Neural progenitor cell (in vitro differentiated cells): ENCODE measurements at regions not wholly inside any gene's neighbourhood (a gene's known extent, or its start where the extent isn't known, plus 50 kb on each side); places are given as distances from the start of the nearest gene placed in this dataset.

ENCODE experiments used
- EZH2 ChIP-seq: fragments of 200-600 bp; sonication (generic); IDR thresholded peaks from 2 replicates; pipeline ENCODE4 v1.6.1; 2017; ENCODE audit warnings: antibody characterized with exemption, mild to moderate bottlenecking, moderate library complexity
- EZH2phosphoT487 ChIP-seq: fragments of 200-600 bp; sonication (generic); IDR thresholded peaks from 2 replicates; pipeline ENCODE4 v1.6.1; 2017; ENCODE audit warnings: antibody characterized with exemption
- TF ChIP-seq, protein P1 (sequence below): fragments of 200-600 bp; sonication (generic); IDR thresholded peaks from 2 replicates; pipeline ENCODE4 v1.5.1; 2017; ENCODE audit warnings: antibody characterized with exemption, mild to moderate bottlenecking

DNA sequence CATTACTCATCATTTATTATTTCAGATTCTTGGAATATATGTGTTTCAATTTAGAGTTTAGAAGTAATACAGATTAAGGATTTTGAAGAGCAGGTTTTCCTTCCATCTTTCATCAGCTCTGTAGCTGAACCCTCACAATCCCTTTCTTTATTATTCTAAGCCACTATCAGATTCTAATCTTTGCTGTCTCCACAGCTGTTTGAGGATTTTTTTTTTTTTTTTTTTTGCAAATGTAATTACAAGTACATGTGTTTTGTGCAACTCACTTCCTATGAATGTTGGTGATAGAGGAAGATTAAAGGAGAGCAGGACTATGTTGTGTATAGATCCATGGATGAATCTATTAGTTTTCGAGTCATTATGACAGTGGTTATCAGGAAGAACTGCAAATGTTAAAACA lies 87.4 kb upstream of the TENM3 start:
- TF ChIP-seq, protein P1, sequence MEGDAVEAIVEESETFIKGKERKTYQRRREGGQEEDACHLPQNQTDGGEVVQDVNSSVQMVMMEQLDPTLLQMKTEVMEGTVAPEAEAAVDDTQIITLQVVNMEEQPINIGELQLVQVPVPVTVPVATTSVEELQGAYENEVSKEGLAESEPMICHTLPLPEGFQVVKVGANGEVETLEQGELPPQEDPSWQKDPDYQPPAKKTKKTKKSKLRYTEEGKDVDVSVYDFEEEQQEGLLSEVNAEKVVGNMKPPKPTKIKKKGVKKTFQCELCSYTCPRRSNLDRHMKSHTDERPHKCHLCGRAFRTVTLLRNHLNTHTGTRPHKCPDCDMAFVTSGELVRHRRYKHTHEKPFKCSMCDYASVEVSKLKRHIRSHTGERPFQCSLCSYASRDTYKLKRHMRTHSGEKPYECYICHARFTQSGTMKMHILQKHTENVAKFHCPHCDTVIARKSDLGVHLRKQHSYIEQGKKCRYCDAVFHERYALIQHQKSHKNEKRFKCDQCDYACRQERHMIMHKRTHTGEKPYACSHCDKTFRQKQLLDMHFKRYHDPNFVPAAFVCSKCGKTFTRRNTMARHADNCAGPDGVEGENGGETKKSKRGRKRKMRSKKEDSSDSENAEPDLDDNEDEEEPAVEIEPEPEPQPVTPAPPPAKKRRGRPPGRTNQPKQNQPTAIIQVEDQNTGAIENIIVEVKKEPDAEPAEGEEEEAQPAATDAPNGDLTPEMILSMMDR = no peak
- TF ChIP-seq EZH2 = no peak
- TF ChIP-seq EZH2phosphoT487 = no peak
